ENCODE measurements at regions not wholly inside any gene's neighbourhood (a gene's known extent, or its start where the extent isn't known, plus 50 kb on each side); places are given as distances from the start of the nearest gene placed in this dataset.

DNA sequence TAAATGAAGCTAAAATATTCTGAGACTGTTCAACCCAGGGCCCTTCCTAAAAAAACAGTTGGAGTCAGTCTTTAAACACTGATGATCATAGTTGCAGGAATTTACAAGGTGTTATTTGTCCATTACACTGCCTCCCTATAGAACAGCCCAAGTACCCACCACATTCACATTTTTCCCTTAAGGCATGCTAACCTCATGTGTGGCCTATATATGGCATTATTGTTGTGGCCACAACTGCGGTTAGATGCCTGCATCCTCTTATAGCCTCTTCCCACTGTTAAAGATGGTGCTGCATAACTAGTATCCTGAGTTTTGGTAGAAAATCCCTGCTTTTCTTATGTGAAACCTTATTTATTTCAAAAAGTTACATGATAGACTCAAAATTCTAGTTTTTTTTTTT lies 287.9 kb upstream of the SEMA3A start:
- TF ChIP-seq POLR2A (IDR thresholded peaks at IDR 0.05; ENCODE audit: low read length), result no peak
- TF ChIP-seq GATA1 (IDR thresholded peaks at IDR 0.05; ENCODE audit: low read depth, low read length), result no peak
